Cardiac muscle cell (in vitro differentiated cells and primary cell): ENCODE measurements at regions not wholly inside any gene's neighbourhood (a gene's known extent, or its start where the extent isn't known, plus 50 kb on each side); places are given as distances from the start of the nearest gene placed in this dataset.

Experiments
- DNase-seq, 2 donors: peaks; one replicate each; pipeline versions ENCODE4 v3.0.0 to v3.0.0-alpha.2; 2010 to 2017; ENCODE audit warnings: low read depth in 1 of 2, low spot score in 1 of 2
- H3K27ac ChIP-seq: fragments of 200-600 bp; sonication (generic); 2 replicates; pipeline ENCODE4 v1.5.1; 2016
- H3K27me3 ChIP-seq: fragments of 200-600 bp; sonication (generic); 2 replicates; pipeline ENCODE4 v1.6.0; 2016; ENCODE audit warnings: control low read depth
- H3K36me3 ChIP-seq: fragments of 200-600 bp; sonication (generic); 2 replicates; pipeline ENCODE4 v1.5.1; 2016; ENCODE audit warnings: control low read depth
- H3K4me1 ChIP-seq: fragments of 200-600 bp; sonication (generic); 2 replicates; pipeline ENCODE4 v1.8.1; 2017; ENCODE audit warnings: low read depth, mild to moderate bottlenecking, mixed run types
- H3K4me3 ChIP-seq: fragments of 200-600 bp; sonication (generic); 2 replicates; pipeline ENCODE4 v1.5.1; 2016; ENCODE audit warnings: mild to moderate bottlenecking
- H3K9me3 ChIP-seq: fragments of 200-600 bp; sonication (generic); 2 replicates; pipeline ENCODE4 v1.5.1; 2017; ENCODE audit warnings: low read depth, mild to moderate bottlenecking, control low read depth
- TF ChIP-seq, protein P1 (sequence below): IDR thresholded peaks from 2 replicates; pipeline ENCODE4 v1.5.1; 2012; ENCODE audit warnings: low read depth, mild to moderate bottlenecking, low read length

DNA sequence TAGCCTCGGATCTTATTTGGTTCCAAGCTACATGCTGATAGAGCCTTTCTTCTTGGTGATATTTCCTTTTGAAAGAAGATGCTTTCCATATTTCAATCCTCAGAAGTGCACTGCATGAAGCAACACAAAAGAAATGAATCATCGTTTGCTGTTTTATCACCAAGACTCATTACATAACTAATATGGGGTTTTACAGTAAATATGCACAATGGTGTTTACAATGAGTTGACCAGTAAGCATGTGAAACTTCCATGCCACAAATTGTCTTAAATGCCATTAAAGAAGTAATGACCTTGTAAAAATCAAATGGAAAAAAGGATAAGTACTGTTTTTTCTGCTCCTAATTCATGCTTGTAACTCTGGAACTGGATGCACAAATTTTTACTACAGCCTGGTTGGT, 1017.0 kb upstream of the GHITM start:
- Histone ChIP-seq H3K4me3 (no peak overlapping the region), H3K27me3 (no peaks in the 10 kb centered on the region), H3K9me3 (no peaks in the 10 kb centered on the region), H3K4me1 (no peaks in the 10 kb centered on the region), H3K36me3 (no peaks in the 10 kb centered on the region), H3K27ac (no peak overlapping the region)
- no peak for DNase-seq
- TF ChIP-seq, protein P1, sequence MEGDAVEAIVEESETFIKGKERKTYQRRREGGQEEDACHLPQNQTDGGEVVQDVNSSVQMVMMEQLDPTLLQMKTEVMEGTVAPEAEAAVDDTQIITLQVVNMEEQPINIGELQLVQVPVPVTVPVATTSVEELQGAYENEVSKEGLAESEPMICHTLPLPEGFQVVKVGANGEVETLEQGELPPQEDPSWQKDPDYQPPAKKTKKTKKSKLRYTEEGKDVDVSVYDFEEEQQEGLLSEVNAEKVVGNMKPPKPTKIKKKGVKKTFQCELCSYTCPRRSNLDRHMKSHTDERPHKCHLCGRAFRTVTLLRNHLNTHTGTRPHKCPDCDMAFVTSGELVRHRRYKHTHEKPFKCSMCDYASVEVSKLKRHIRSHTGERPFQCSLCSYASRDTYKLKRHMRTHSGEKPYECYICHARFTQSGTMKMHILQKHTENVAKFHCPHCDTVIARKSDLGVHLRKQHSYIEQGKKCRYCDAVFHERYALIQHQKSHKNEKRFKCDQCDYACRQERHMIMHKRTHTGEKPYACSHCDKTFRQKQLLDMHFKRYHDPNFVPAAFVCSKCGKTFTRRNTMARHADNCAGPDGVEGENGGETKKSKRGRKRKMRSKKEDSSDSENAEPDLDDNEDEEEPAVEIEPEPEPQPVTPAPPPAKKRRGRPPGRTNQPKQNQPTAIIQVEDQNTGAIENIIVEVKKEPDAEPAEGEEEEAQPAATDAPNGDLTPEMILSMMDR, result no peak

- H3K4me1 ChIP-seq, result no peaks in the 10 kb centered on the region
- no peaks in the 10 kb centered on the region for H3K36me3 ChIP-seq
- no peaks in the 10 kb centered on the region for H3K27me3 ChIP-seq
- no peak overlapping the region for H3K4me3 ChIP-seq
- DNase-seq, result no peak
- H3K27ac ChIP-seq, result no peak overlapping the region
- TF ChIP-seq, protein P1, result no peak
- H3K9me3 ChIP-seq, result no peaks in the 10 kb centered on the region
Observed at GRCh38 chr10:83127942-83128575, 1011.2 kb upstream of the GHITM start.

GRCh38 chr10:83140811-83141210, 998.5 kb upstream of the GHITM start:
- DNase-seq, result no peak
- Histone ChIP-seq H3K27ac (no peak overlapping the region), H3K9me3 (no peaks in the 10 kb centered on the region), H3K4me3 (no peak overlapping the region), H3K4me1 (no peaks in the 10 kb centered on the region), H3K36me3 (no peaks in the 10 kb centered on the region), H3K27me3 (no peaks in the 10 kb centered on the region)
- TF ChIP-seq, protein P1, result no peak

DNA sequence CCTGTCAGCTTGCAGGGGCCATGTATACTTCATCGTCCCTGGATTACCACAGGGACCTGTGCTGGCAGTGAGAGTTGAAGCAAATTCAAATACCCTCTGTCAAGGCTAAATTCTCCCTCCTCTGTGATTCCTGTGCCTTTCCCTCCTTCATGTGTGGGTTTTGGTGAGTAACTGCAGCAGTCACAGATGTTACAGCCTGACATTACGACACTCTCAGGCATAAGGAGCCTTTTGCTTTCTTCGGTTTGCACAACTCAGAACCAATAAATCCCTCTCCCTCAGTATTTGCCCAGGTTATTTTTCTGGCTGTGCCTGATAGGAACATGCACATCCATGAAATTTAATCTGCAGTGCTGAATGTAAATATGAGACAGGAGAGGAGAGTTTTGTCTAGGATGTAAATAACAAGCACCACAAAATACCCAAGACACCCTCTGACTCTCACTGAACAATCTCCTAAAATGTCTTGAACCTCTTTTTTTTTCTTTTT, 997.2 kb upstream of the GHITM start:
- DNase-seq, result no peak
- Histone ChIP-seq H3K9me3 (no peaks in the 10 kb centered on the region), H3K27ac (no peak overlapping the region), H3K4me3 (no peak overlapping the region), H3K4me1 (no peaks in the 10 kb centered on the region), H3K27me3 (no peaks in the 10 kb centered on the region), H3K36me3 (no peaks in the 10 kb centered on the region)
- TF ChIP-seq, protein P1, result no peak

GRCh38 chr10:83144461-83144860, 994.8 kb upstream of the GHITM start:
- H3K4me1 ChIP-seq, result no peaks in the 10 kb centered on the region
- DNase-seq, result no peak
- H3K9me3 ChIP-seq, result no peaks in the 10 kb centered on the region

More at GRCh38 chr10:83144461-83144860, 994.8 kb upstream of the GHITM start:
- Histone ChIP-seq H3K36me3 (no peaks in the 10 kb centered on the region), H3K4me3 (no peak overlapping the region), H3K27me3 (no peaks in the 10 kb centered on the region), H3K27ac (no peak overlapping the region)
- TF ChIP-seq, protein P1, result no peak
